Liver (tissue), 8 donors: ENCODE measurements at regions not wholly inside any gene's neighbourhood (a gene's known extent, or its start where the extent isn't known, plus 50 kb on each side); places are given as distances from the start of the nearest gene placed in this dataset.

ENCODE experiments used
- DNase-seq: peaks from one replicate; pipeline ENCODE4 v3.0.0-alpha.2; 2017; ENCODE audit warnings: low spot score
- H3K27ac ChIP-seq, 2 donors: one replicate each; pipeline ENCODE4 v1.7.0; 2013; ENCODE audit warnings: inconsistent platforms in 2 of 2, low read length in 2 of 2, control low read depth in 1 of 2, low read depth in 1 of 2, mild to moderate bottlenecking in 1 of 2
- H3K27me3 ChIP-seq, 4 donors: one replicate each; pipeline versions ENCODE4 v1.6.1 to v1.7.0; 2013; ENCODE audit warnings: low read length in 3 of 4, inconsistent platforms in 1 of 4, mild to moderate bottlenecking in 1 of 4, moderate library complexity in 1 of 4; ENCODE audit not compliant: control insufficient read depth in 4 of 4, insufficient read depth in 4 of 4
- H3K36me3 ChIP-seq, 4 donors: one replicate each; pipeline versions ENCODE4 v1.6.1 to v1.7.0; 2013; ENCODE audit warnings: low read length in 3 of 4, mild to moderate bottlenecking in 3 of 4, low read depth in 1 of 4, moderate library complexity in 1 of 4; ENCODE audit not compliant: control insufficient read depth in 4 of 4, insufficient read depth in 3 of 4
- H3K4me1 ChIP-seq, 4 donors: one replicate each; pipeline versions ENCODE4 v1.6.1 to v1.7.0; 2013; ENCODE audit warnings: low read length in 3 of 4, mild to moderate bottlenecking in 3 of 4, moderate library complexity in 1 of 4; ENCODE audit not compliant: control insufficient read depth in 4 of 4, insufficient read depth in 4 of 4
- H3K4me3 ChIP-seq, 3 donors: one replicate each; pipeline versions ENCODE4 v1.6.1 to v1.7.0; 2013; ENCODE audit warnings: low read length in 3 of 3, control low read depth in 1 of 3, low read depth in 1 of 3, mild to moderate bottlenecking in 1 of 3
- H3K9ac ChIP-seq, 2 donors: one replicate each; pipeline ENCODE4 v1.7.0; 2013; ENCODE audit warnings: low read length in 2 of 2, mild to moderate bottlenecking in 2 of 2, moderate library complexity in 2 of 2, control low read depth in 1 of 2, low read depth in 1 of 2
- H3K9me3 ChIP-seq, 4 donors: one replicate each; pipeline versions ENCODE4 v1.6.1 to v1.7.0; 2013; ENCODE audit warnings: low read length in 3 of 4; ENCODE audit not compliant: control insufficient read depth in 4 of 4
- EGR1 ChIP-seq, 2 donors: IDR thresholded peaks; 2 replicates each; pipeline ENCODE4 v1.6.1; 2016 to 2018; ENCODE audit warnings: antibody characterized with exemption in 2 of 2, low read depth in 2 of 2
- FOXA1 ChIP-seq: IDR thresholded peaks from 2 replicates; pipeline ENCODE4 v1.6.1; 2016; ENCODE audit warnings: antibody characterized with exemption
- FOXA2 ChIP-seq: IDR thresholded peaks from 2 replicates; pipeline ENCODE4 v1.6.1; 2016; ENCODE audit warnings: antibody characterized with exemption
- GABPA ChIP-seq, 2 donors: IDR thresholded peaks in 1 of 2; conservative IDR thresholded peaks in 1 of 2; 2 replicates each; pipeline ENCODE4 v1.6.1; 2016; ENCODE audit warnings: antibody characterized with exemption in 2 of 2, mild to moderate bottlenecking in 1 of 2, moderate library complexity in 1 of 2
- HNF4A ChIP-seq, 2 donors: conservative IDR thresholded peaks; 2 replicates each; pipeline ENCODE4 v1.6.1; 2016; ENCODE audit warnings: antibody characterized with exemption in 2 of 2, mild to moderate bottlenecking in 2 of 2
- HNF4G ChIP-seq: IDR thresholded peaks from 2 replicates; pipeline ENCODE4 v1.6.1; 2016; ENCODE audit warnings: antibody characterized with exemption
- JUND ChIP-seq, 2 donors: IDR thresholded peaks; 2 replicates each; pipeline ENCODE4 v1.6.1; 2016; ENCODE audit warnings: antibody characterized with exemption in 2 of 2
- NR2F2 ChIP-seq: IDR thresholded peaks from 2 replicates; pipeline ENCODE4 v1.6.1; 2016; ENCODE audit warnings: antibody characterized with exemption
- RAD21 ChIP-seq, 2 donors: IDR thresholded peaks; 2 replicates each; pipeline ENCODE4 v1.6.1; 2016; ENCODE audit warnings: antibody characterized with exemption in 2 of 2, mild to moderate bottlenecking in 2 of 2
- REST ChIP-seq: IDR thresholded peaks from 2 replicates; pipeline ENCODE4 v1.6.1; 2016; ENCODE audit warnings: antibody characterized with exemption, mild to moderate bottlenecking
- SP1 ChIP-seq: IDR thresholded peaks from 2 replicates; pipeline ENCODE4 v1.6.1; 2018; ENCODE audit warnings: antibody characterized with exemption, mild to moderate bottlenecking
- TAF1 ChIP-seq: conservative IDR thresholded peaks from 2 replicates; pipeline ENCODE4 v1.6.1; 2016; ENCODE audit warnings: antibody characterized with exemption, mild to moderate bottlenecking
- YY1 ChIP-seq: IDR thresholded peaks from 2 replicates; pipeline ENCODE4 v1.6.1; 2016; ENCODE audit warnings: antibody characterized with exemption, mild to moderate bottlenecking
- WGBS: extraction: QIAGEN DNeasy Blood & Tissue Kit; methylation state at CpG from one replicate; pipeline ENCODE4 v1.1.7; 2013; 5-methylcytosine and 5-hydroxymethylcytosine counted together
- TF ChIP-seq, protein P1 (sequence below): IDR thresholded peaks from 2 replicates; pipeline ENCODE4 v1.6.1; 2016; ENCODE audit warnings: antibody characterized with exemption
- TF ChIP-seq, protein P2 (sequence below): IDR thresholded peaks from 2 replicates; pipeline ENCODE4 v1.6.1; 2016; ENCODE audit warnings: antibody characterized with exemption
- TF ChIP-seq, protein P3 (sequence below): fragments of 150-350 bp; IDR thresholded peaks from 2 replicates; pipeline ENCODE4 v1.5.1; 2017; ENCODE audit warnings: improper control_type of control experiment, low read depth, low read length; ENCODE audit not compliant: missing input control
- donor health status: healthy.
- donor health status: healthy.
- donor health status: healthy.
- donor health status: healthy.
- donor health status: healthy.

DNA sequence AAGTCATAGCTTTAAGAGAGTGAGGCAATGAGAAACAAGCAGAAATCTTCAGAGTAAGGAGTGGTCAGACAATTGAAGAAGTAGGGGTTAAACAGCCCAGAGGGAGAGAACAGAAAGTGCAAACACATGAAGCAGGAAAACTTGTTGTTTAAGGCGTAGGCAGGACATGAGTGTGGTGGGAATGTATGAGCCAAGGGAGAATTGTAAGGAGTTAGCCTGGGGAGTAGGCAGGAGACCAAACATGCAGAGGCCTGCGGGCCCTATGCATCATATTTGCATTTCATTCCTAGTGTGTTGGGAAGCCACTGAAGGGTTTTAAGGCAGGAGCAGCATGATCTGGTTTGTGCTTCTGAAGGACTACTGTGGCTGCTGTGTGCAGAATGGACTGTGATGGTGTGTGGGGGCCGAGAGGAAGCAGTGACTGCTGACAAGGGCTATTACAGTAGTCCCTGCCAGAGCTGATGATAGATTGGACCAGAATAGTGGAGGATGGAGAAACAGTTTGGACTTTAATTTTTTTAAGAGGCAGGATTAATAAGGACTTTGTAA lies 179.9 kb upstream of the C11orf87 start:
- no peaks in the 10 kb centered on the region for H3K36me3 ChIP-seq

GRCh38 chr11:109247071-109247470 lies 174.9 kb upstream of the C11orf87 start:
- Histone ChIP-seq H3K4me1 (no peaks in the 10 kb centered on the region), H3K4me3 (no peak overlapping the region), H3K36me3 (no peaks in the 10 kb centered on the region), H3K27me3 (no peaks in the 10 kb centered on the region), H3K27ac (no peak overlapping the region), H3K9ac (no peak overlapping the region), H3K9me3 (no peaks in the 10 kb centered on the region)
- WGBS = 72% methylated on average over 5 of the region's 5 CpGs
- TF ChIP-seq, protein P1, sequence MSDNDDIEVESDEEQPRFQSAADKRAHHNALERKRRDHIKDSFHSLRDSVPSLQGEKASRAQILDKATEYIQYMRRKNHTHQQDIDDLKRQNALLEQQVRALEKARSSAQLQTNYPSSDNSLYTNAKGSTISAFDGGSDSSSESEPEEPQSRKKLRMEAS = no peak
- no peak for TF ChIP-seq GABPA (IDR thresholded peaks at IDR 0.05 in 1 of 2, conservative IDR thresholded peaks at IDR 0.05 in 1 of 2)
- DNase-seq = no peak

More for the DNA sequence above, 179.9 kb upstream of the C11orf87 start:
- Histone ChIP-seq H3K9ac (no peak overlapping the region), H3K27ac (no peak overlapping the region), H3K4me1 (no peaks in the 10 kb centered on the region), H3K9me3 (peaks cover 0 to 5% (median 0%) of the 10 kb centered on the region in 4 donors), H3K27me3 (no peaks in the 10 kb centered on the region), H3K4me3 (no peak overlapping the region)
- WGBS = 44% methylated on average over 3 of the region's 3 CpGs
- TF ChIP-seq NR2F2 (no peak), TAF1 (no peak), HNF4G (no peak), FOXA2 (no peak), YY1 (no peak), GABPA (IDR thresholded peaks at IDR 0.05 in 1 of 2, conservative IDR thresholded peaks at IDR 0.05 in 1 of 2) (no peak), HNF4A (conservative IDR thresholded peaks at IDR 0.05) (no peak), EGR1 (IDR thresholded peaks at IDR 0.05; ENCODE audit: low read depth in 2 of 2) (no peak), FOXA1 (no peak), JUND (IDR thresholded peaks at IDR 0.05) (no peak), RAD21 (IDR thresholded peaks at IDR 0.05) (no peak), SP1 (no peak), REST (no peak)
- TF ChIP-seq, protein P2, sequence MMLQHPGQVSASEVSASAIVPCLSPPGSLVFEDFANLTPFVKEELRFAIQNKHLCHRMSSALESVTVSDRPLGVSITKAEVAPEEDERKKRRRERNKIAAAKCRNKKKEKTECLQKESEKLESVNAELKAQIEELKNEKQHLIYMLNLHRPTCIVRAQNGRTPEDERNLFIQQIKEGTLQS = no peak
- TF ChIP-seq, protein P1 = no peak
- TF ChIP-seq, protein P3, sequence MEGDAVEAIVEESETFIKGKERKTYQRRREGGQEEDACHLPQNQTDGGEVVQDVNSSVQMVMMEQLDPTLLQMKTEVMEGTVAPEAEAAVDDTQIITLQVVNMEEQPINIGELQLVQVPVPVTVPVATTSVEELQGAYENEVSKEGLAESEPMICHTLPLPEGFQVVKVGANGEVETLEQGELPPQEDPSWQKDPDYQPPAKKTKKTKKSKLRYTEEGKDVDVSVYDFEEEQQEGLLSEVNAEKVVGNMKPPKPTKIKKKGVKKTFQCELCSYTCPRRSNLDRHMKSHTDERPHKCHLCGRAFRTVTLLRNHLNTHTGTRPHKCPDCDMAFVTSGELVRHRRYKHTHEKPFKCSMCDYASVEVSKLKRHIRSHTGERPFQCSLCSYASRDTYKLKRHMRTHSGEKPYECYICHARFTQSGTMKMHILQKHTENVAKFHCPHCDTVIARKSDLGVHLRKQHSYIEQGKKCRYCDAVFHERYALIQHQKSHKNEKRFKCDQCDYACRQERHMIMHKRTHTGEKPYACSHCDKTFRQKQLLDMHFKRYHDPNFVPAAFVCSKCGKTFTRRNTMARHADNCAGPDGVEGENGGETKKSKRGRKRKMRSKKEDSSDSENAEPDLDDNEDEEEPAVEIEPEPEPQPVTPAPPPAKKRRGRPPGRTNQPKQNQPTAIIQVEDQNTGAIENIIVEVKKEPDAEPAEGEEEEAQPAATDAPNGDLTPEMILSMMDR = no peak
- DNase-seq = no peak
